ENCODE measurements at regions not wholly inside any gene's neighbourhood (a gene's known extent, or its start where the extent isn't known, plus 50 kb on each side); places are given as distances from the start of the nearest gene placed in this dataset.

DNA sequence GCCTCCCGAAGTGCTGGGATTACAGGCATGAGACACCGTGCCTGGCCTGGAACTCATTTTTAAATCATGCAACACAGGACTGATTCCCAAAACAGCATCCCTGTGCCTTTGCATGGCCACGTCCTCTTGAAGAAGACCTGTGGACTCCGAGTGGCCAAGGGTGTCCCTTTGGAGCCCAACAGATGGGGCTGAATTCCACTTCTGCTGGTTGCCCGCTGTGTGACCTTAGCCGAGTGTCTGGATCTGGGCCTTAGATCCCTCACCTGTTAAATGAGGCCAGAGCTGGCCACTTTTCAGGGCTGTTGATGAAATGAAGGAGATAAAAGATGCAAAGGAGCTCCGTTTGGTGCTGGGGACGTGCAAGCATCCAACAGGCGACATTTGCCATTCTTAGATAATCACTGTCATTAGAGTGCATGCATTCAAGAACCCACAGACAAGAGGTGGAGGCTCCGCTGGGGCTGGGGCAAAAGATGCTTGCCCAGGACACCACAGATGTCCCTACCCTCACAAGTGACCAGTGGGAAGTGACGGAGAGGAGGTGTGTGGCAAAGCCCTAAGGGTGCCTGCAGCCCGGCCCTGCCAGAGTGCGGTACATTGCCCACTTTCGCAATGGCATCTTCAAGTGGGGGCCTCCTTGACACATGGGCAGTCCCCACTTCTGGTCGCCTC lies 354.1 kb upstream of the TNRC6C start (continued):
- TF ChIP-seq, protein P1, sequence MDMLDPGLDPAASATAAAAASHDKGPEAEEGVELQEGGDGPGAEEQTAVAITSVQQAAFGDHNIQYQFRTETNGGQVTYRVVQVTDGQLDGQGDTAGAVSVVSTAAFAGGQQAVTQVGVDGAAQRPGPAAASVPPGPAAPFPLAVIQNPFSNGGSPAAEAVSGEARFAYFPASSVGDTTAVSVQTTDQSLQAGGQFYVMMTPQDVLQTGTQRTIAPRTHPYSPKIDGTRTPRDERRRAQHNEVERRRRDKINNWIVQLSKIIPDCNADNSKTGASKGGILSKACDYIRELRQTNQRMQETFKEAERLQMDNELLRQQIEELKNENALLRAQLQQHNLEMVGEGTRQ (CRISPR knock-in tag; IDR thresholded peaks at IDR 0.05): no peak
- TF ChIP-seq CBFB (CRISPR knock-in tag; IDR thresholded peaks at IDR 0.05; ENCODE audit: low read depth) (no peak), KAT7 (CRISPR knock-in tag; IDR thresholded peaks at IDR 0.05; ENCODE audit: borderline replicate concordance) (no peak), NFATC4 (CRISPR knock-in tag; IDR thresholded peaks at IDR 0.05) (no peak), ZNF671 (CRISPR knock-in tag; IDR thresholded peaks at IDR 0.05) (no peak), SMAD4 (CRISPR knock-in tag; IDR thresholded peaks at IDR 0.05) (no peak), ZNF317 (CRISPR knock-in tag; IDR thresholded peaks at IDR 0.05; ENCODE audit: borderline replicate concordance, low read depth) (no peak), CREM (CRISPR knock-in tag; IDR thresholded peaks at IDR 0.05) (no peak), ZNF263 (CRISPR knock-in tag; IDR thresholded peaks at IDR 0.05; ENCODE audit: low read depth) (no peak)
- TF ChIP-seq, protein P2, sequence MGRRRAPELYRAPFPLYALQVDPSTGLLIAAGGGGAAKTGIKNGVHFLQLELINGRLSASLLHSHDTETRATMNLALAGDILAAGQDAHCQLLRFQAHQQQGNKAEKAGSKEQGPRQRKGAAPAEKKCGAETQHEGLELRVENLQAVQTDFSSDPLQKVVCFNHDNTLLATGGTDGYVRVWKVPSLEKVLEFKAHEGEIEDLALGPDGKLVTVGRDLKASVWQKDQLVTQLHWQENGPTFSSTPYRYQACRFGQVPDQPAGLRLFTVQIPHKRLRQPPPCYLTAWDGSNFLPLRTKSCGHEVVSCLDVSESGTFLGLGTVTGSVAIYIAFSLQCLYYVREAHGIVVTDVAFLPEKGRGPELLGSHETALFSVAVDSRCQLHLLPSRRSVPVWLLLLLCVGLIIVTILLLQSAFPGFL (CRISPR knock-in tag; IDR thresholded peaks at IDR 0.05; ENCODE audit: borderline replicate concordance): no peak
- TF ChIP-seq, protein P3, sequence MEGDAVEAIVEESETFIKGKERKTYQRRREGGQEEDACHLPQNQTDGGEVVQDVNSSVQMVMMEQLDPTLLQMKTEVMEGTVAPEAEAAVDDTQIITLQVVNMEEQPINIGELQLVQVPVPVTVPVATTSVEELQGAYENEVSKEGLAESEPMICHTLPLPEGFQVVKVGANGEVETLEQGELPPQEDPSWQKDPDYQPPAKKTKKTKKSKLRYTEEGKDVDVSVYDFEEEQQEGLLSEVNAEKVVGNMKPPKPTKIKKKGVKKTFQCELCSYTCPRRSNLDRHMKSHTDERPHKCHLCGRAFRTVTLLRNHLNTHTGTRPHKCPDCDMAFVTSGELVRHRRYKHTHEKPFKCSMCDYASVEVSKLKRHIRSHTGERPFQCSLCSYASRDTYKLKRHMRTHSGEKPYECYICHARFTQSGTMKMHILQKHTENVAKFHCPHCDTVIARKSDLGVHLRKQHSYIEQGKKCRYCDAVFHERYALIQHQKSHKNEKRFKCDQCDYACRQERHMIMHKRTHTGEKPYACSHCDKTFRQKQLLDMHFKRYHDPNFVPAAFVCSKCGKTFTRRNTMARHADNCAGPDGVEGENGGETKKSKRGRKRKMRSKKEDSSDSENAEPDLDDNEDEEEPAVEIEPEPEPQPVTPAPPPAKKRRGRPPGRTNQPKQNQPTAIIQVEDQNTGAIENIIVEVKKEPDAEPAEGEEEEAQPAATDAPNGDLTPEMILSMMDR (IDR thresholded peaks at IDR 0.05): no peak
- TF ChIP-seq, protein P4, sequence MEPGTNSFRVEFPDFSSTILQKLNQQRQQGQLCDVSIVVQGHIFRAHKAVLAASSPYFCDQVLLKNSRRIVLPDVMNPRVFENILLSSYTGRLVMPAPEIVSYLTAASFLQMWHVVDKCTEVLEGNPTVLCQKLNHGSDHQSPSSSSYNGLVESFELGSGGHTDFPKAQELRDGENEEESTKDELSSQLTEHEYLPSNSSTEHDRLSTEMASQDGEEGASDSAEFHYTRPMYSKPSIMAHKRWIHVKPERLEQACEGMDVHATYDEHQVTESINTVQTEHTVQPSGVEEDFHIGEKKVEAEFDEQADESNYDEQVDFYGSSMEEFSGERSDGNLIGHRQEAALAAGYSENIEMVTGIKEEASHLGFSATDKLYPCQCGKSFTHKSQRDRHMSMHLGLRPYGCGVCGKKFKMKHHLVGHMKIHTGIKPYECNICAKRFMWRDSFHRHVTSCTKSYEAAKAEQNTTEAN (CRISPR knock-in tag; IDR thresholded peaks at IDR 0.05): no peak

DNA sequence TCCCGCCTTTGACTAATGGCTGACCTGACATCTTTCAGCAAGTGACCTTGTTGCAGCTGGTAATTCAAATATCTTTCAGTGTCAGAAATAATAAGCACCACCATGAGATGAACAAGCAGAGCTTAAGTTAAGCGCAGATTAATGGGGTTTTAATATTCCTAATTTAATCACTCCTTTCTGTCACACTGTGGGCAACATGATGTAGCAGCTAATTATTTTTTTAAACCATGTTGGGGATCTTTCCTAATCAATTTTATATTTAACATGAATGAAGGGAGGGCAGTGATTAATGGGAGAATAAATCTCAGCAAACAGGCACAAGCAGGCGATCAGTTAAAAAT lies 353.6 kb upstream of the TNRC6C start:
- Mint-ChIP-seq H3K27ac (no peak overlapping the region), H3K36me3 (no peaks in the 10 kb centered on the region), H3K9me3 (no peaks in the 10 kb centered on the region), H3K4me1 (no peaks in the 10 kb centered on the region), H3K4me3 (no peak overlapping the region), H3K27me3 (ENCODE audit: low read depth) (no peaks in the 10 kb centered on the region)
- ATAC-seq (no peak), DNase-seq (ENCODE audit: low spot score) (no peak)
- ChIA-PET POLR2A (no interaction called here), CTCF (interaction anchor here (1.0 kb wide), 1 partner anchor 8 kb away, joined by 3 read pairs; no protein-coding TSS in a partner anchor)
- TF ChIP-seq, protein P5, sequence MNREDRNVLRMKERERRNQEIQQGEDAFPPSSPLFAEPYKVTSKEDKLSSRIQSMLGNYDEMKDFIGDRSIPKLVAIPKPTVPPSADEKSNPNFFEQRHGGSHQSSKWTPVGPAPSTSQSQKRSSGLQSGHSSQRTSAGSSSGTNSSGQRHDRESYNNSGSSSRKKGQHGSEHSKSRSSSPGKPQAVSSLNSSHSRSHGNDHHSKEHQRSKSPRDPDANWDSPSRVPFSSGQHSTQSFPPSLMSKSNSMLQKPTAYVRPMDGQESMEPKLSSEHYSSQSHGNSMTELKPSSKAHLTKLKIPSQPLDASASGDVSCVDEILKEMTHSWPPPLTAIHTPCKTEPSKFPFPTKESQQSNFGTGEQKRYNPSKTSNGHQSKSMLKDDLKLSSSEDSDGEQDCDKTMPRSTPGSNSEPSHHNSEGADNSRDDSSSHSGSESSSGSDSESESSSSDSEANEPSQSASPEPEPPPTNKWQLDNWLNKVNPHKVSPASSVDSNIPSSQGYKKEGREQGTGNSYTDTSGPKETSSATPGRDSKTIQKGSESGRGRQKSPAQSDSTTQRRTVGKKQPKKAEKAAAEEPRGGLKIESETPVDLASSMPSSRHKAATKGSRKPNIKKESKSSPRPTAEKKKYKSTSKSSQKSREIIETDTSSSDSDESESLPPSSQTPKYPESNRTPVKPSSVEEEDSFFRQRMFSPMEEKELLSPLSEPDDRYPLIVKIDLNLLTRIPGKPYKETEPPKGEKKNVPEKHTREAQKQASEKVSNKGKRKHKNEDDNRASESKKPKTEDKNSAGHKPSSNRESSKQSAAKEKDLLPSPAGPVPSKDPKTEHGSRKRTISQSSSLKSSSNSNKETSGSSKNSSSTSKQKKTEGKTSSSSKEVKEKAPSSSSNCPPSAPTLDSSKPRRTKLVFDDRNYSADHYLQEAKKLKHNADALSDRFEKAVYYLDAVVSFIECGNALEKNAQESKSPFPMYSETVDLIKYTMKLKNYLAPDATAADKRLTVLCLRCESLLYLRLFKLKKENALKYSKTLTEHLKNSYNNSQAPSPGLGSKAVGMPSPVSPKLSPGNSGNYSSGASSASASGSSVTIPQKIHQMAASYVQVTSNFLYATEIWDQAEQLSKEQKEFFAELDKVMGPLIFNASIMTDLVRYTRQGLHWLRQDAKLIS (CRISPR knock-in tag; IDR thresholded peaks at IDR 0.05; ENCODE audit: borderline replicate concordance): no peak
- TF ChIP-seq PRRX2 (CRISPR knock-in tag; IDR thresholded peaks at IDR 0.05) (no peak), NR1H2 (CRISPR knock-in tag; IDR thresholded peaks at IDR 0.05) (no peak), RORB (CRISPR knock-in tag; IDR thresholded peaks at IDR 0.05) (no peak), JAZF1 (CRISPR knock-in tag; IDR thresholded peaks at IDR 0.05) (no peak), FOXJ3 (CRISPR knock-in tag; IDR thresholded peaks at IDR 0.05; ENCODE audit: borderline replicate concordance) (no peak), NFE2L1 (CRISPR knock-in tag; IDR thresholded peaks at IDR 0.05) (no peak), ZNF396 (CRISPR knock-in tag; IDR thresholded peaks at IDR 0.05; ENCODE audit: borderline replicate concordance) (no peak), ZNF219 (CRISPR knock-in tag; IDR thresholded peaks at IDR 0.05; ENCODE audit: borderline replicate concordance) (no peak), TCF7 (CRISPR knock-in tag; IDR thresholded peaks at IDR 0.05; ENCODE audit: low read depth) (no peak)
- TF ChIP-seq, protein P6, sequence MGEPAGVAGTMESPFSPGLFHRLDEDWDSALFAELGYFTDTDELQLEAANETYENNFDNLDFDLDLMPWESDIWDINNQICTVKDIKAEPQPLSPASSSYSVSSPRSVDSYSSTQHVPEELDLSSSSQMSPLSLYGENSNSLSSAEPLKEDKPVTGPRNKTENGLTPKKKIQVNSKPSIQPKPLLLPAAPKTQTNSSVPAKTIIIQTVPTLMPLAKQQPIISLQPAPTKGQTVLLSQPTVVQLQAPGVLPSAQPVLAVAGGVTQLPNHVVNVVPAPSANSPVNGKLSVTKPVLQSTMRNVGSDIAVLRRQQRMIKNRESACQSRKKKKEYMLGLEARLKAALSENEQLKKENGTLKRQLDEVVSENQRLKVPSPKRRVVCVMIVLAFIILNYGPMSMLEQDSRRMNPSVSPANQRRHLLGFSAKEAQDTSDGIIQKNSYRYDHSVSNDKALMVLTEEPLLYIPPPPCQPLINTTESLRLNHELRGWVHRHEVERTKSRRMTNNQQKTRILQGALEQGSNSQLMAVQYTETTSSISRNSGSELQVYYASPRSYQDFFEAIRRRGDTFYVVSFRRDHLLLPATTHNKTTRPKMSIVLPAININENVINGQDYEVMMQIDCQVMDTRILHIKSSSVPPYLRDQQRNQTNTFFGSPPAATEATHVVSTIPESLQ (CRISPR knock-in tag; IDR thresholded peaks at IDR 0.05): no peak
- TF ChIP-seq, protein P7, sequence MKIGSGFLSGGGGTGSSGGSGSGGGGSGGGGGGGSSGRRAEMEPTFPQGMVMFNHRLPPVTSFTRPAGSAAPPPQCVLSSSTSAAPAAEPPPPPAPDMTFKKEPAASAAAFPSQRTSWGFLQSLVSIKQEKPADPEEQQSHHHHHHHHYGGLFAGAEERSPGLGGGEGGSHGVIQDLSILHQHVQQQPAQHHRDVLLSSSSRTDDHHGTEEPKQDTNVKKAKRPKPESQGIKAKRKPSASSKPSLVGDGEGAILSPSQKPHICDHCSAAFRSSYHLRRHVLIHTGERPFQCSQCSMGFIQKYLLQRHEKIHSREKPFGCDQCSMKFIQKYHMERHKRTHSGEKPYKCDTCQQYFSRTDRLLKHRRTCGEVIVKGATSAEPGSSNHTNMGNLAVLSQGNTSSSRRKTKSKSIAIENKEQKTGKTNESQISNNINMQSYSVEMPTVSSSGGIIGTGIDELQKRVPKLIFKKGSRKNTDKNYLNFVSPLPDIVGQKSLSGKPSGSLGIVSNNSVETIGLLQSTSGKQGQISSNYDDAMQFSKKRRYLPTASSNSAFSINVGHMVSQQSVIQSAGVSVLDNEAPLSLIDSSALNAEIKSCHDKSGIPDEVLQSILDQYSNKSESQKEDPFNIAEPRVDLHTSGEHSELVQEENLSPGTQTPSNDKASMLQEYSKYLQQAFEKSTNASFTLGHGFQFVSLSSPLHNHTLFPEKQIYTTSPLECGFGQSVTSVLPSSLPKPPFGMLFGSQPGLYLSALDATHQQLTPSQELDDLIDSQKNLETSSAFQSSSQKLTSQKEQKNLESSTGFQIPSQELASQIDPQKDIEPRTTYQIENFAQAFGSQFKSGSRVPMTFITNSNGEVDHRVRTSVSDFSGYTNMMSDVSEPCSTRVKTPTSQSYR (CRISPR knock-in tag; IDR thresholded peaks at IDR 0.05): no peak

Measured in WTC11 (cell line).